Testis (tissue), 2 donors: ENCODE measurements at regions not wholly inside any gene's neighbourhood (a gene's known extent, or its start where the extent isn't known, plus 50 kb on each side); places are given as distances from the start of the nearest gene placed in this dataset.
A peak's percentile ranks its signal among the peaks of the same experiment; 100 is the strongest.

ENCODE experiments used
- DNase-seq: peaks from one replicate; pipeline ENCODE4 v3.0.0-alpha.2; 2019
- H3K27ac ChIP-seq, 2 donors: fragments of 200-600 bp; sonication (generic); one replicate each; pipeline ENCODE4 v1.5.1; 2019
- H3K27me3 ChIP-seq: fragments of 200-600 bp; sonication (generic); one replicate; pipeline ENCODE4 v1.5.1; 2019
- H3K36me3 ChIP-seq: fragments of 200-600 bp; sonication (generic); one replicate; pipeline ENCODE4 v1.5.1; 2017; ENCODE audit warnings: low read depth; ENCODE audit errors: missing control alignments
- H3K4me1 ChIP-seq: fragments of 200-600 bp; sonication (generic); one replicate; pipeline ENCODE4 v1.5.1; 2019
- H3K4me3 ChIP-seq, 2 donors: fragments of 200-600 bp; sonication (generic); one replicate each; pipeline ENCODE4 v1.5.1; 2017 to 2019
- H3K9me3 ChIP-seq: fragments of 200-600 bp; sonication (generic); one replicate; pipeline ENCODE4 v1.5.1; 2017
- CTCF ChIP-seq, 3 experiments: fragments of 450-650 bp in 2 of 3; fragments of 200-600 bp in 1 of 3; sonication (generic) in 1 of 3; IDR thresholded peaks; one replicate each; pipeline ENCODE4 v1.5.1; 2016 to 2019; ENCODE audit warnings: antibody characterized with exemption in 3 of 3, mild to moderate bottlenecking in 2 of 3, moderate library complexity in 1 of 3
- POLR2A ChIP-seq: fragments of 450-650 bp; IDR thresholded peaks from one replicate; pipeline ENCODE4 v1.6.1; 2017; ENCODE audit warnings: antibody characterized with exemption, mild to moderate bottlenecking, moderate library complexity
- WGBS, 2 donors: methylation state at CpG; one replicate each; pipeline ENCODE4 v1.1.5; 2018; 5-methylcytosine and 5-hydroxymethylcytosine counted together
- intact Hi-C: fragments of 100-400 bp; cut with DNase I; formaldehyde crosslinking; loops from one replicate; pipeline ENCODE4 v1.15.1; 2023; ENCODE audit warnings: low total_unique reads

DNA sequence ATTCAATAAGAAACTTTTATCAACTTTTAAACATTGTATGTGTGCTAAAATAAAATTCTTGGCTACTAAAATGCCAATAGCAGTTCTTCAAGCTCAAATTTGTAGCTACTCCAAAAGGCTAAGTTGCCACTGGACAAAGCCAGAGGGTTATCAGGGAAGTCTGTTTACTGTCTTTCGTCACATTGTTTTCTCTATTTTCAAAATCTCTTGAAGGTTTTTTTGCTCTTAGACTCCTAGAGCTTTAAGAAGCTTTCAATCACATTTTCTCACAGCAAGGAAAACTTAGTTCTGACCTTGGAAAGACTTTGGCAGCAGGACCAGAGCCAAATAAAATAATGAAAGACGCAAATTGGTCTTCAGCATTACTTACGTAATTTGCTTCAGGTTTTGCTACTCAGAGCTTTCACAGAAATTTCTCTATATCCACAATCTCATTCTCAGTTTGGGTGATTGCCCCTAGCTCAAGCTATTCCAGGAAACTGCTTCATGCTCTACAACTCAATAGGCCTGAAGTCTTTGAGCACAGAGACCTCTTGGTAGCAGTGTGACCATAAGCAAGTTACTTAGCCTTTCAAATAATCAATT lies 257.7 kb downstream of the GABRG2 start:
- TF ChIP-seq POLR2A (no peak), CTCF (IDR thresholded peaks at IDR 0.05) (no peak)
- H3K4me1 ChIP-seq, result no peaks in the 10 kb centered on the region
- no peaks in the 10 kb centered on the region for H3K36me3 ChIP-seq
- no peaks in the 10 kb centered on the region for H3K9me3 ChIP-seq
- intact Hi-C loops, result no loop called here
- no peak overlapping the region for H3K4me3 ChIP-seq
- H3K27me3 ChIP-seq, result no peaks in the 10 kb centered on the region
- no peak for DNase-seq
- peak overlapping the region in 1 of 2 donors; percentile 3 for H3K27ac ChIP-seq
- 21 to 33% methylated on average over 3 of the region's 3 CpGs for WGBS, 2 donors

- no peaks in the 10 kb centered on the region for H3K9me3 ChIP-seq
- intact Hi-C loops, result no loop called here
- no peak overlapping the region for H3K4me3 ChIP-seq
- H3K4me1 ChIP-seq, result no peaks in the 10 kb centered on the region
- TF ChIP-seq CTCF (IDR thresholded peaks at IDR 0.05), result no peak
- TF ChIP-seq POLR2A, result no peak
- no peak overlapping the region for H3K27ac ChIP-seq
- no peaks in the 10 kb centered on the region for H3K36me3 ChIP-seq
- no peak for DNase-seq
- no peaks in the 10 kb centered on the region for H3K27me3 ChIP-seq
- WGBS, 2 donors, result 90 to 100% methylated on average over 4 of the region's 4 CpGs
Observed at GRCh38 chr5:162334944-162335343, 267.4 kb downstream of the GABRG2 start.

- Histone ChIP-seq H3K9me3 (no peaks in the 10 kb centered on the region), H3K4me1 (no peaks in the 10 kb centered on the region), H3K36me3 (no peaks in the 10 kb centered on the region), H3K4me3 (no peak overlapping the region), H3K27me3 (no peaks in the 10 kb centered on the region), H3K27ac (no peak overlapping the region)
- no peak for TF ChIP-seq CTCF (IDR thresholded peaks at IDR 0.05)
- DNase-seq, result no peak
- intact Hi-C loops, result no loop called here
- WGBS, 2 donors, result 88 to 96% methylated on average over 1 of the region's 1 CpG
Observed at GRCh38 chr5:162360373-162360931, 292.9 kb downstream of the GABRG2 start.

GRCh38 chr5:162372256-162372655 lies 304.7 kb downstream of the GABRG2 start:
- Histone ChIP-seq H3K27me3 (no peaks in the 10 kb centered on the region), H3K36me3 (no peaks in the 10 kb centered on the region), H3K9me3 (no peaks in the 10 kb centered on the region), H3K27ac (no peak overlapping the region), H3K4me1 (no peaks in the 10 kb centered on the region), H3K4me3 (no peak overlapping the region)
- 61 to 62% methylated on average over 3 of the region's 3 CpGs for WGBS, 2 donors
- intact Hi-C loops, result no loop called here
- no peak for TF ChIP-seq CTCF (IDR thresholded peaks at IDR 0.05)
- DNase-seq, result no peak

- Histone ChIP-seq H3K9me3 (no peaks in the 10 kb centered on the region), H3K27ac (no peak overlapping the region), H3K36me3 (no peaks in the 10 kb centered on the region), H3K27me3 (no peaks in the 10 kb centered on the region), H3K4me1 (no peaks in the 10 kb centered on the region), H3K4me3 (no peak overlapping the region)
- intact Hi-C loops, result no loop called here
- TF ChIP-seq CTCF (IDR thresholded peaks at IDR 0.05) (no peak), POLR2A (no peak)
- 73 to 75% methylated on average over 1 of the region's 1 CpG for WGBS, 2 donors
- no peak for DNase-seq
Observed at GRCh38 chr5:162377895-162378294, 310.3 kb downstream of the GABRG2 start.
